C4-2B (cell line): ENCODE measurements at regions not wholly inside any gene's neighbourhood (a gene's known extent, or its start where the extent isn't known, plus 50 kb on each side); places are given as distances from the start of the nearest gene placed in this dataset.

Experiments
- ZFX ChIP-seq: fragments of 450-650 bp; IDR thresholded peaks from 2 replicates; pipeline ENCODE4 v1.6.1; 2017
- TF ChIP-seq, protein P1 (sequence below): fragments of 450-650 bp; conservative IDR thresholded peaks from 2 replicates; pipeline ENCODE4 v1.5.1; 2017; ENCODE audit warnings: mild to moderate bottlenecking

DNA sequence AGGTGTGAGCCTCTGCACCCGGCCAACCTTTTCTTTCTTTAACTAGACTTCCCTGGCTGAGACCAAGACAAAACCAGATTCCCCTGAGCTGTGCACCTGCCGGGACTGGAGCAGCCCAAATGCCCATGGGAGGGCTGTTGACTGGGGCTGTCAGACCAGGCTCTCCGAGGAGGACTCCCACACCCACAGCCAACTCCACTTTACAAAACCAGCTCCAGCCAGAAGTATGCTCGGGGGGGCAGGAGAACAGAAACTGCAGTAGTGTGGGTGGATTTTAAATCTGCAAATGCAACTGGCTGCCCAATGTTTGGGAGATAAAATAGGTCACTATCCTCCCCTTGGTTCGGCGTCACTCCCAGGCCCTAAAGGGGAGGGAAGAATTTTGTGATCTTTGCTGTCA, 78.5 kb downstream of the VCPKMT start:
- TF ChIP-seq, protein P1, sequence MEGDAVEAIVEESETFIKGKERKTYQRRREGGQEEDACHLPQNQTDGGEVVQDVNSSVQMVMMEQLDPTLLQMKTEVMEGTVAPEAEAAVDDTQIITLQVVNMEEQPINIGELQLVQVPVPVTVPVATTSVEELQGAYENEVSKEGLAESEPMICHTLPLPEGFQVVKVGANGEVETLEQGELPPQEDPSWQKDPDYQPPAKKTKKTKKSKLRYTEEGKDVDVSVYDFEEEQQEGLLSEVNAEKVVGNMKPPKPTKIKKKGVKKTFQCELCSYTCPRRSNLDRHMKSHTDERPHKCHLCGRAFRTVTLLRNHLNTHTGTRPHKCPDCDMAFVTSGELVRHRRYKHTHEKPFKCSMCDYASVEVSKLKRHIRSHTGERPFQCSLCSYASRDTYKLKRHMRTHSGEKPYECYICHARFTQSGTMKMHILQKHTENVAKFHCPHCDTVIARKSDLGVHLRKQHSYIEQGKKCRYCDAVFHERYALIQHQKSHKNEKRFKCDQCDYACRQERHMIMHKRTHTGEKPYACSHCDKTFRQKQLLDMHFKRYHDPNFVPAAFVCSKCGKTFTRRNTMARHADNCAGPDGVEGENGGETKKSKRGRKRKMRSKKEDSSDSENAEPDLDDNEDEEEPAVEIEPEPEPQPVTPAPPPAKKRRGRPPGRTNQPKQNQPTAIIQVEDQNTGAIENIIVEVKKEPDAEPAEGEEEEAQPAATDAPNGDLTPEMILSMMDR = no peak
- TF ChIP-seq ZFX = no peak
